Esophagus muscularis mucosa (tissue), 4 donors: ENCODE measurements at regions not wholly inside any gene's neighbourhood (a gene's known extent, or its start where the extent isn't known, plus 50 kb on each side); places are given as distances from the start of the nearest gene placed in this dataset.
"Not testable (repeated sequence)": the region's sequence is repeated elsewhere in the genome, so short reads cannot be mapped to it uniquely, and the experiment has no call there.

Source experiments
- DNase-seq: peaks from one replicate; pipeline ENCODE4 v3.0.0-alpha.2; 2017; ENCODE audit errors: extremely low spot score
- H3K27ac ChIP-seq, 4 donors: fragments of 200-600 bp; sonication (generic); replicated peaks in 1 of 4; 1 replicate in 3 of 4; 2 replicates in 1 of 4; pipeline ENCODE4 v1.5.1; 2016 to 2019; ENCODE audit warnings: mild to moderate bottlenecking in 1 of 4
- H3K27me3 ChIP-seq, 4 donors: fragments of 200-600 bp; sonication (generic); one replicate each; pipeline versions ENCODE4 v1.5.1 to v1.6.0; 2016 to 2019
- H3K36me3 ChIP-seq, 4 donors: fragments of 200-600 bp; sonication (generic); one replicate each; pipeline ENCODE4 v1.5.1; 2016 to 2019
- H3K4me1 ChIP-seq, 4 donors: fragments of 200-600 bp; sonication (generic); one replicate each; pipeline ENCODE4 v1.5.1; 2016 to 2019
- H3K4me3 ChIP-seq, 4 donors: fragments of 200-600 bp; sonication (generic); 1 replicate in 2 of 4; 2 replicates in 2 of 4; pipeline ENCODE4 v1.5.1; 2016 to 2019; ENCODE audit warnings: mild to moderate bottlenecking in 4 of 4, moderate library complexity in 1 of 4
- H3K9me3 ChIP-seq, 4 donors: fragments of 200-600 bp; sonication (generic); 1 replicate in 3 of 4; 2 replicates in 1 of 4; pipeline ENCODE4 v1.5.1; 2016 to 2019
- EP300 ChIP-seq: sonication (generic); formaldehyde crosslinking; IDR thresholded peaks from one replicate; pipeline ENCODE4 v1.6.1; 2017; ENCODE audit warnings: antibody characterized with exemption
- POLR2A ChIP-seq: fragments of 450-650 bp; IDR thresholded peaks from one replicate; pipeline ENCODE4 v1.6.1; 2017; ENCODE audit warnings: antibody characterized with exemption, moderate library complexity, mild to moderate bottlenecking, low read depth
- POLR2AphosphoS5 ChIP-seq, 2 donors: sonication (generic); formaldehyde crosslinking; IDR thresholded peaks; one replicate each; pipeline ENCODE4 v1.6.1; 2017; ENCODE audit warnings: antibody characterized with exemption in 2 of 2
- WGBS: methylation state at CpG from one replicate; pipeline ENCODE4 v1.1.5; 2018; 5-methylcytosine and 5-hydroxymethylcytosine counted together
- intact Hi-C: fragments of 100-400 bp; cut with DNase I; formaldehyde crosslinking; loops from one replicate; pipeline ENCODE4 v1.15.1; 2023
- TF ChIP-seq, protein P1 (sequence below), 3 experiments: fragments of 200-600 bp in 2 of 3; fragments of 450-650 bp in 1 of 3; sonication (generic) in 2 of 3; IDR thresholded peaks; one replicate each; pipeline ENCODE4 v1.5.1; 2017 to 2019; ENCODE audit warnings: antibody characterized with exemption in 3 of 3, mild to moderate bottlenecking in 2 of 3, moderate library complexity in 1 of 3

- Histone ChIP-seq H3K27ac (no peak overlapping the region), H3K27me3 (no peaks in the 10 kb centered on the region), H3K4me3 (no peak overlapping the region), H3K4me1 (peaks cover 0 to 10% (median 6%) of the 10 kb centered on the region in 4 donors), H3K36me3 (no peaks in the 10 kb centered on the region), H3K9me3 (no peaks in the 10 kb centered on the region)
- intact Hi-C loops, result no loop called here
- WGBS, result 84% methylated on average over 7 of the region's 7 CpGs
- TF ChIP-seq POLR2AphosphoS5 (IDR thresholded peaks at IDR 0.05) (no peak), EP300 (no peak), POLR2A (no peak)
- TF ChIP-seq, protein P1, sequence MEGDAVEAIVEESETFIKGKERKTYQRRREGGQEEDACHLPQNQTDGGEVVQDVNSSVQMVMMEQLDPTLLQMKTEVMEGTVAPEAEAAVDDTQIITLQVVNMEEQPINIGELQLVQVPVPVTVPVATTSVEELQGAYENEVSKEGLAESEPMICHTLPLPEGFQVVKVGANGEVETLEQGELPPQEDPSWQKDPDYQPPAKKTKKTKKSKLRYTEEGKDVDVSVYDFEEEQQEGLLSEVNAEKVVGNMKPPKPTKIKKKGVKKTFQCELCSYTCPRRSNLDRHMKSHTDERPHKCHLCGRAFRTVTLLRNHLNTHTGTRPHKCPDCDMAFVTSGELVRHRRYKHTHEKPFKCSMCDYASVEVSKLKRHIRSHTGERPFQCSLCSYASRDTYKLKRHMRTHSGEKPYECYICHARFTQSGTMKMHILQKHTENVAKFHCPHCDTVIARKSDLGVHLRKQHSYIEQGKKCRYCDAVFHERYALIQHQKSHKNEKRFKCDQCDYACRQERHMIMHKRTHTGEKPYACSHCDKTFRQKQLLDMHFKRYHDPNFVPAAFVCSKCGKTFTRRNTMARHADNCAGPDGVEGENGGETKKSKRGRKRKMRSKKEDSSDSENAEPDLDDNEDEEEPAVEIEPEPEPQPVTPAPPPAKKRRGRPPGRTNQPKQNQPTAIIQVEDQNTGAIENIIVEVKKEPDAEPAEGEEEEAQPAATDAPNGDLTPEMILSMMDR (IDR thresholded peaks at IDR 0.05), result no peak
- DNase-seq, result no peak
Observed at GRCh38 chr10:3325954-3326750, 153.6 kb upstream of the PITRM1 start.

GRCh38 chr10:3324612-3325038 is 152.0 kb upstream of the PITRM1 start:
- TF ChIP-seq POLR2AphosphoS5 (IDR thresholded peaks at IDR 0.05) (no peak), POLR2A (no peak), EP300 (no peak)
- TF ChIP-seq, protein P1 (IDR thresholded peaks at IDR 0.05), result no peak
- Histone ChIP-seq H3K4me1 (peaks cover 0 to 10% (median 6%) of the 10 kb centered on the region in 4 donors), H3K9me3 (no peaks in the 10 kb centered on the region), H3K27me3 (no peaks in the 10 kb centered on the region), H3K4me3 (no peak overlapping the region), H3K36me3 (no peaks in the 10 kb centered on the region), H3K27ac (no peak overlapping the region)
- DNase-seq, result no peak
- 91% methylated on average over 8 of the region's 8 CpGs for WGBS
- intact Hi-C loops, result no loop called here

GRCh38 chr10:3323865-3324498 is 151.4 kb upstream of the PITRM1 start:
- no peak for TF ChIP-seq EP300
- TF ChIP-seq, protein P1 (IDR thresholded peaks at IDR 0.05), result no peak
- TF ChIP-seq POLR2A, result no peak
- TF ChIP-seq POLR2AphosphoS5 (IDR thresholded peaks at IDR 0.05), result no peak
- intact Hi-C loops, result no loop called here
- H3K4me1 ChIP-seq, result peaks cover 0 to 10% (median 6%) of the 10 kb centered on the region in 4 donors
- no peaks in the 10 kb centered on the region for H3K36me3 ChIP-seq
- WGBS, result 84% methylated on average over 11 of the region's 11 CpGs
- H3K4me3 ChIP-seq, result no peak overlapping the region
- no peak overlapping the region for H3K27ac ChIP-seq
- no peaks in the 10 kb centered on the region for H3K27me3 ChIP-seq
- H3K9me3 ChIP-seq, result no peaks in the 10 kb centered on the region
- no peak for DNase-seq

GRCh38 chr10:3321123-3321522 is 148.5 kb upstream of the PITRM1 start:
- TF ChIP-seq POLR2AphosphoS5 (IDR thresholded peaks at IDR 0.05) (no peak), POLR2A (no peak), EP300 (no peak)
- Histone ChIP-seq H3K36me3 (no peaks in the 10 kb centered on the region), H3K9me3 (no peaks in the 10 kb centered on the region), H3K27ac (no peak overlapping the region), H3K4me3 (no peak overlapping the region), H3K27me3 (no peaks in the 10 kb centered on the region), H3K4me1 (peaks cover 0 to 10% (median 6%) of the 10 kb centered on the region in 4 donors)
- 87% methylated on average over 9 of the region's 9 CpGs for WGBS
- DNase-seq, result no peak
- intact Hi-C loops, result no loop called here

DNA sequence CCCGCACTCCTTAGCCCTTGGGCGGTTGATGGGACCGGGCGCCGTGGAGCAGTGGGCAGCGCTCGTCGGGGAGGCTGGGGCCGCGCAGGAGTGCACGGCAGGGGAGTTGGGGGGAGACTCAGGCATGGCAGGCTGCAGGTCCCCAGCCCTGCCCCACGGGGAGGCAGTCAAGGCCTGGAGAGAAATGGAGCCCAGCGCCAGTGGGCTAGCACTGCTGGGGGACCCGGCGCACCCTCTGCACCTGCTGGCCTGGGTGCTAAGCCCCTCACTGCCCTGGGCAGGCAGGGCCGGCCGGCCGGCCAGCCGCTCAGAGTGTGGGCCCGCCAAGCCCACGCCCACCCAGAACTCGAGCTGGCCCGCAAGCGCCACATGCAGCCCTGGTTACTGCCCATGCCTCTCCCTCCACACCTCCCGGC is 147.2 kb upstream of the PITRM1 start:
- Histone ChIP-seq H3K27me3 (no peaks in the 10 kb centered on the region), H3K4me3 (no peak overlapping the region), H3K9me3 (no peaks in the 10 kb centered on the region), H3K36me3 (no peaks in the 10 kb centered on the region), H3K4me1 (peaks cover 0 to 10% (median 6%) of the 10 kb centered on the region in 4 donors), H3K27ac (no peak overlapping the region)
- DNase-seq, result no peak
- intact Hi-C loops, result no loop called here
- no peak for TF ChIP-seq POLR2A
- TF ChIP-seq POLR2AphosphoS5 (IDR thresholded peaks at IDR 0.05), result no peak
- TF ChIP-seq EP300, result no peak
- TF ChIP-seq, protein P1 (IDR thresholded peaks at IDR 0.05), result no peak
- WGBS, result 91% methylated on average over 6 of the region's 25 CpGs

DNA sequence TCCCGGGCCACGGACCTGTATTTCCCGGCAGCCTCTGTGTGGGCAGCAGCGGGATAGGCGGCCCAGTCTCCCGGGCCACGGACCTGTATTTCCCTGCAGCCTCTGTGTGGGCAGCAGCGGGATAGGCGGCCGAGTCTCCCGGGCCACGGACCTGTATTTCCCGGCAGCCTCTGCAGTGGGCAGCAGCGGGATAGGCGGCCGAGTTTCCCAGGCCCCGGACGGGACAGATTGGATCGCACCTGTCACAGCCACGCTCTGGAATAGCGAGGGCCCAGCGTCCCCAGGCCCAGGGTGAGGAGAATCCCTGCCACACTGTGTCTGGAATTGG is 145.9 kb upstream of the PITRM1 start:
- DNase-seq, intact Hi-C loops, H3K4me1 ChIP-seq, H3K9me3 ChIP-seq, H3K4me3 ChIP-seq, H3K36me3 ChIP-seq, H3K27me3 ChIP-seq, H3K27ac ChIP-seq: not testable (repeated sequence)
- 98% methylated on average over 8 of the region's 22 CpGs for WGBS

- H3K27me3 ChIP-seq, H3K4me1 ChIP-seq, intact Hi-C loops, DNase-seq, H3K36me3 ChIP-seq, H3K9me3 ChIP-seq, H3K4me3 ChIP-seq, H3K27ac ChIP-seq: not testable (repeated sequence)
- 96% methylated on average over 40 of the region's 61 CpGs for WGBS
Observed at GRCh38 chr10:3317553-3318479, 145.2 kb upstream of the PITRM1 start.
